ENCODE measurements at regions not wholly inside any gene's neighbourhood (a gene's known extent, or its start where the extent isn't known, plus 50 kb on each side); places are given as distances from the start of the nearest gene placed in this dataset.

DNA sequence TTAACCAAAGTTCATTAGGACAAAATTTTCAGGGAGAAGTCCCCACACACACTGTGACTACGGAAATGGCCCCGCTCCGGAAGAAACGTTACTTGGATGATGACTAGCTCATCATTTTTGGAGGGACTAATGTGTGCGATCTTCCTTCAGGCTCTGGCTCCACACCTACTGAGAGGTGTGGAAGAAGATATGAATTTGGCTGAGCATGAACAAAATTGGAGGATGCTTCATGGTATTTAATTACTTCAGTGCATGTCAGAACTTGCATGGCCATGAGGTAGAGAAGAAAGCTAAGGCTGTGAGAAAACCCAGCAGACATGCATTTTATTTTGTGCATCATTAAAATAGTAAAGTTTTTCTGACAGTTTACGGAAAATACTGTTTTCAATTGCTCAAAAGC lies 202.1 kb upstream of the TLE4 start:
- no peak for TF ChIP-seq CTCF (IDR thresholded peaks at IDR 0.05)
- no peak for TF ChIP-seq EP300 (IDR thresholded peaks at IDR 0.05)
- no peak for TF ChIP-seq POLR2A (IDR thresholded peaks at IDR 0.05)

All from ovary (tissue), 3 donors.